SK-N-SH treated with all-trans-retinoic acid at 6 μM for 48 hours (cell line): ENCODE measurements at regions not wholly inside any gene's neighbourhood (a gene's known extent, or its start where the extent isn't known, plus 50 kb on each side); places are given as distances from the start of the nearest gene placed in this dataset.

ENCODE experiments used
- ARNTL ChIP-seq: fragments of 450-650 bp; formaldehyde crosslinking; IDR thresholded peaks from 2 replicates; pipeline ENCODE4 v1.5.0; 2020; ENCODE audit warnings: low read depth, mild to moderate bottlenecking, moderate library complexity, borderline replicate concordance
- CREB5 ChIP-seq: fragments of 250-450 bp; sonication (Bioruptor Pico); IDR thresholded peaks from 2 replicates; pipeline ENCODE4 v1.5.1; 2020; ENCODE audit warnings: low read depth, mild to moderate bottlenecking, moderate library complexity
- ESRRG ChIP-seq: fragments of 250-450 bp; sonication (Bioruptor Pico); IDR thresholded peaks from 2 replicates; pipeline ENCODE4 v1.6.1; 2021; ENCODE audit warnings: mild to moderate bottlenecking
- PATZ1 ChIP-seq: fragments of 250-450 bp; sonication (Bioruptor Pico); IDR thresholded peaks from 2 replicates; pipeline ENCODE4 v1.8.0; 2020; ENCODE audit warnings: mild to moderate bottlenecking, moderate library complexity, borderline replicate concordance
- SNAI2 ChIP-seq: fragments of 250-450 bp; sonication (Bioruptor Pico); IDR thresholded peaks from 2 replicates; pipeline ENCODE4 v1.5.0; 2020; ENCODE audit warnings: mild to moderate bottlenecking, moderate library complexity
- TCF4 ChIP-seq: fragments of 250-450 bp; sonication (Bioruptor Pico); IDR thresholded peaks from 2 replicates; pipeline ENCODE4 v1.8.0; 2021; ENCODE audit warnings: mild to moderate bottlenecking, moderate library complexity, borderline replicate concordance
- ZFP30 ChIP-seq: fragments of 450-650 bp; formaldehyde crosslinking; IDR thresholded peaks from 2 replicates; pipeline ENCODE4 v1.5.0; 2022; ENCODE audit warnings: mild to moderate bottlenecking, moderate library complexity
- ZNF70 ChIP-seq: fragments of 450-650 bp; formaldehyde crosslinking; IDR thresholded peaks from 2 replicates; pipeline ENCODE4 v1.5.0; 2020; ENCODE audit warnings: mild to moderate bottlenecking, moderate library complexity
- ZNF8 ChIP-seq: fragments of 450-650 bp; formaldehyde crosslinking; IDR thresholded peaks from 2 replicates; pipeline ENCODE4 v1.5.0; 2020; ENCODE audit warnings: mild to moderate bottlenecking, moderate library complexity

- TF ChIP-seq SNAI2 (CRISPR knock-in tag) (no peak), PATZ1 (CRISPR knock-in tag) (no peak), ARNTL (no peak), ESRRG (CRISPR knock-in tag) (no peak), ZNF70 (CRISPR knock-in tag) (no peak), CREB5 (CRISPR knock-in tag) (no peak), TCF4 (no peak), ZFP30 (no peak), ZNF8 (no peak)
Observed at GRCh38 chr1:56107275-56107638, 472.1 kb downstream of the PLPP3 start.
